HG03342 (cell line): ENCODE measurements at regions not wholly inside any gene's neighbourhood (a gene's known extent, or its start where the extent isn't known, plus 50 kb on each side); places are given as distances from the start of the nearest gene placed in this dataset.

Source experiments
- ATAC-seq: cut with Tn5 transposase; IDR thresholded peaks from one replicate; pipeline ENCODE4 v1.9.1; 2021; ENCODE audit warnings: mild to moderate bottlenecking, moderate library complexity; ENCODE audit not compliant: unreplicated experiment

GRCh38 chr3:46146548-46146947, 61.6 kb downstream of the CCR1 start:
- ATAC-seq: no peak

GRCh38 chr3:46146021-46146420, 62.1 kb downstream of the CCR1 start:
- ATAC-seq: no peak

- no peak for ATAC-seq
Observed at GRCh38 chr3:46145147-46145546, 63.0 kb downstream of the CCR1 start.

- ATAC-seq: no peak
Observed at GRCh38 chr3:46143951-46144473, 64.1 kb downstream of the CCR1 start.

GRCh38 chr3:46141813-46142212, 66.3 kb downstream of the CCR1 start:
- no peak for ATAC-seq

- ATAC-seq: no peak
Observed at GRCh38 chr3:46138581-46138980, 69.5 kb downstream of the CCR1 start.

- ATAC-seq: no peak
Observed at GRCh38 chr3:46135475-46135874, 72.6 kb downstream of the CCR1 start.

GRCh38 chr3:46133285-46133684, 74.8 kb downstream of the CCR1 start:
- no peak for ATAC-seq

- no peak for ATAC-seq
Observed at GRCh38 chr3:46132565-46132964, 75.5 kb downstream of the CCR1 start.

- no peak for ATAC-seq
Observed at GRCh38 chr3:46131884-46132450, 76.1 kb downstream of the CCR1 start.

- ATAC-seq: no peak
Observed at GRCh38 chr3:46130631-46131310, 77.3 kb downstream of the CCR1 start.

- ATAC-seq: no peak
Observed at GRCh38 chr3:46129588-46130272, 78.4 kb downstream of the CCR1 start.

GRCh38 chr3:46127503-46127902, 80.6 kb downstream of the CCR1 start:
- ATAC-seq: no peak

- ATAC-seq: no peak
Observed at GRCh38 chr3:46124216-46125177, 83.6 kb downstream of the CCR1 start.

GRCh38 chr3:46123646-46124045, 84.5 kb downstream of the CCR1 start:
- no peak for ATAC-seq

- no peak for ATAC-seq
Observed at GRCh38 chr3:46122091-46122490, 86.0 kb downstream of the CCR1 start.

- ATAC-seq: no peak
Observed at GRCh38 chr3:46120983-46121382, 87.1 kb downstream of the CCR1 start.

- no peak for ATAC-seq
Observed at GRCh38 chr3:46119709-46120498, 88.2 kb downstream of the CCR1 start.

- ATAC-seq: no peak
Observed at GRCh38 chr3:46119253-46119652, 88.9 kb downstream of the CCR1 start.

- no peak for ATAC-seq
Observed at GRCh38 chr3:46116996-46117395, 89.7 kb upstream of the XCR1 start.
